Naive thymus-derived CD8-positive, alpha-beta T cell (primary cell): ENCODE measurements at regions not wholly inside any gene's neighbourhood (a gene's known extent, or its start where the extent isn't known, plus 50 kb on each side); places are given as distances from the start of the nearest gene placed in this dataset.

ENCODE experiments used
- ATAC-seq, 2 donors: fragments of 150-1000 bp; cut with Tn5 transposase in 1 of 2; sonication (Bioruptor Pico), chemical (Tn5 transposase) in 1 of 2; 1 replicate in 1 of 2; 2 replicates in 1 of 2; pipeline ENCODE4 v1.10.0; 2021; ENCODE audit warnings: mild to moderate bottlenecking in 2 of 2, moderate library complexity in 2 of 2
- POLR2A ChIA-PET: fragments of 350-600 bp; sonication (Branson Sonifier 250); formaldehyde crosslinking; loops from one replicate; lab custom pipeline; 2021; ENCODE audit warnings: antibody characterized with exemption; lab: Charles Lee
- DNase-seq, 10 donors: peaks; one replicate each; pipeline versions ENCODE4 v3.0.0 to v3.0.0-alpha.2; 2020 to 2022
- H3K27ac Mint-ChIP-seq, 10 donors: one replicate each; pipeline ENCODE4 v1.8.0; 2020 to 2022; ENCODE audit warnings: mild to moderate bottlenecking in 10 of 10, mixed read lengths in 10 of 10, moderate library complexity in 4 of 10, inconsistent platforms in 1 of 10
- H3K27me3 Mint-ChIP-seq, 5 donors: one replicate each; pipeline ENCODE4 v1.8.0; 2021 to 2022; ENCODE audit warnings: mixed read lengths in 5 of 5
- H3K36me3 Mint-ChIP-seq, 3 donors: one replicate each; pipeline ENCODE4 v1.8.0; 2020 to 2022; ENCODE audit warnings: mixed read lengths in 3 of 3, mild to moderate bottlenecking in 2 of 3, inconsistent platforms in 1 of 3
- H3K4me1 Mint-ChIP-seq, 4 donors: one replicate each; pipeline ENCODE4 v1.8.0; 2021 to 2022; ENCODE audit warnings: mixed read lengths in 4 of 4
- H3K4me3 Mint-ChIP-seq, 10 donors: one replicate each; pipeline ENCODE4 v1.8.0; 2020 to 2022; ENCODE audit warnings: mild to moderate bottlenecking in 10 of 10, mixed read lengths in 10 of 10, moderate library complexity in 6 of 10, inconsistent platforms in 1 of 10
- H3K9me3 Mint-ChIP-seq, 9 donors: one replicate each; pipeline ENCODE4 v1.8.0; 2020 to 2022; ENCODE audit warnings: mixed read lengths in 9 of 9, mild to moderate bottlenecking in 3 of 9, inconsistent platforms in 1 of 9, moderate library complexity in 1 of 9

DNA sequence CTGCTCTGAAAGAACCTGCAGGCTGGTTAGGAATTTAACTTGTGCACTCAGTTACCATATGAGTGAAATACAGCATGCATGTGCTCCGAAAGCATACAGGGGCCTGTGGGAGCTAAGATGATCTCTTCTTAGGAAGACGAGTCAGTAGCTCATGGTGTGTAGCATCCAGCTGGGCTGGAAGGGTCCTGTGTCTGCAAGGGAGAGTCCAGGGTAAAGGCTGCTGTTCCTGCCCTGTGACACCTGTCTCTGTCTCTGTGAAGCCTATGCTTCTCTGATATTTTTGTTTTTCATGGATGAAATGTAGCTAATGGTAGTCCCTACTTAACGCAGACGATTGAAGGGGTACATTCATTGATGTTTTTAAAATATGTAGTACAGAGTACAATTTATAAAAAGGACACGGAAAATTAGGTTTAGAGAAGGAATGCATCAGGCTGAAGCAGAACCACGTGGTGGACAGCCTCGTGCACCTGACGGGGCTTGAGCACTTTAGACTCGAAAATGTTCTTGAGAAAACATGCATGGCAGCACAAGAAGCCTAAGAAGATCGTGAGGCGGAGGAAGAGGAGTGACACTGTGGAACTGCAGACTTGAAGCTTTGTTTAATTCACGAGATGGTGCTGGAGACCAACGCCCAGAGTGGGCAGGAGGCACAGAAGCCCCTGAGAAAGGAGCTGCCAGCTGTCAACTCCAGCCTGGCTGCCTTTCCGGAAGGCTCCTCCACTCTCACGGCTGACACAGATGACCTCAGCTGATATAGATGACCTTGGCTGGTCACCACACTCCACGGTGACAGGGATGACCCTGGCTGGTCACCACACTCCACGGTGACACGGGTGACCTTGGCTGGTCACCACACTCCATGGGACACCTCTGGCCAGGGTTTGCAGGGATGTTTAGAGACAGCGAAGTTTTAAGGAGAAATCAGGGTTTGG, 110.6 kb downstream of the TMEM18 start:
- POLR2A ChIA-PET = no interaction called here
- H3K36me3 Mint-ChIP-seq = peaks cover 0 to 15% (median 0%) of the 10 kb centered on the region in 3 donors
- peaks cover 15 to 80% (median 43%) of the 10 kb centered on the region in 5 donors for H3K27me3 Mint-ChIP-seq
- DNase-seq (no peak), ATAC-seq (no peak)
- H3K27ac Mint-ChIP-seq = no peak overlapping the region
- H3K4me1 Mint-ChIP-seq = no peaks in the 10 kb centered on the region
- H3K4me3 Mint-ChIP-seq = no peak overlapping the region
- peaks cover 0 to 21% (median 9%) of the 10 kb centered on the region in 9 donors for H3K9me3 Mint-ChIP-seq

DNA sequence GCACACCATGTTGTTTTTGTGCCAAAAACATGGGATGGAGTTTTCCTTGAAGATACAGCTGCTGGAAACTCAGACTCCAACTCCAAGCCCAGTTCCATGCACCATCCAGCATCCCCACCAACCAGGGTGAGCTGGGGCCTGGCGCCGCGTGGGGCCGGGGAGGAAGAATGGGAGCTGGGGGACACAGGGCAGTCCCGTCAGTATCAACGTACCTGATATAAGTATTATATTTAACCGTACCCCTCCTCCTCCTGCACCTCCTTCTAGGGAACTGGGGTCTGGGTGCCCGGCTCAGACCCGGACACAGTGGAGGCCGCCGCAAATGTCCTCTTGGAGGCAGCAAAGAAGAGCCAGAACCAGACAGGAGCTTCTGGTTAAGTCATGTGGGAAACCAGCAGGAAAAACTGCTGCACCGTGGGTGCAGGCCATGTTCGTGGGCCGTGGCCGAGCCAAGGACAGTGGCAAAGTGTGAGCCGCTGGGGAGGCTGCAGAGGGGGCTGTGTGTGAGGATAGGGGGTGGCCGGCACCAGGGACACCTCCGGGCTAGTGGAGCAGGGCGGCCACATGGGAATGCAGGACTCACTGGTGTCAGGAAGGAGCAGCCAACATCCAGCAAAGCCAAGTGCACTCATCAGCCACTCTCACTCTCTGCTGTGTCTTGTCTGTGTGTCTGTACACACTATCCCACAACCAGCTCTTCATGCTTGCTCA, 112.6 kb downstream of the TMEM18 start:
- Mint-ChIP-seq H3K9me3 (peaks cover 0 to 1% (median 0%) of the 10 kb centered on the region in 9 donors), H3K36me3 (peaks cover 0 to under 1% (median 0%) of the 10 kb centered on the region in 3 donors), H3K27me3 (peaks cover 10 to 69% (median 32%) of the 10 kb centered on the region in 5 donors), H3K4me1 (no peaks in the 10 kb centered on the region), H3K27ac (no peak overlapping the region), H3K4me3 (no peak overlapping the region)
- DNase-seq (no peak), ATAC-seq (no peak)
- POLR2A ChIA-PET = no interaction called here

DNA sequence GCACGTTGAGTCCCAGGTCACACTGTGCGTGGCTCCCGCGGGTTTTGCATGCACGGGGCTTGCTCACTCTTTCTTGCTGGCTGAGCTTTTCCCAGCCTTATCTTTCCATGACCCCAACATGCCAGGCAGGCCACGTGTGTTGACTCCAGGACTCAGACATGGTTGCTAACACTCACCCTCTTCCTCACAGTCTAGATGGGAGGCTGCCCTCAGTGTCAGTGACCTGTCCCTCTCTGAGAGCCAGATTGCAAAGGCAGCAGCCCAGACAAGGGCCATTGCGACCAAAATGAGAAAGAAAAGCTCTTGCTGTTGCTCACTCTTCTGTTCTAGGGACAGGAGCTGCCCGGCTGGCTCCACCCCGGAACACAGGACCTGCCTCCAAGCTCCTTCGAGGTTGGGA, 113.7 kb downstream of the TMEM18 start:
- Mint-ChIP-seq H3K9me3 (no peaks in the 10 kb centered on the region), H3K27me3 (peaks cover 7 to 66% (median 36%) of the 10 kb centered on the region in 5 donors), H3K4me1 (peaks cover 0 to under 1% (median 0%) of the 10 kb centered on the region in 4 donors), H3K4me3 (no peak overlapping the region), H3K36me3 (no peaks in the 10 kb centered on the region), H3K27ac (no peak overlapping the region)
- ATAC-seq = no peak
- POLR2A ChIA-PET = no interaction called here
- DNase-seq = no peak

DNA sequence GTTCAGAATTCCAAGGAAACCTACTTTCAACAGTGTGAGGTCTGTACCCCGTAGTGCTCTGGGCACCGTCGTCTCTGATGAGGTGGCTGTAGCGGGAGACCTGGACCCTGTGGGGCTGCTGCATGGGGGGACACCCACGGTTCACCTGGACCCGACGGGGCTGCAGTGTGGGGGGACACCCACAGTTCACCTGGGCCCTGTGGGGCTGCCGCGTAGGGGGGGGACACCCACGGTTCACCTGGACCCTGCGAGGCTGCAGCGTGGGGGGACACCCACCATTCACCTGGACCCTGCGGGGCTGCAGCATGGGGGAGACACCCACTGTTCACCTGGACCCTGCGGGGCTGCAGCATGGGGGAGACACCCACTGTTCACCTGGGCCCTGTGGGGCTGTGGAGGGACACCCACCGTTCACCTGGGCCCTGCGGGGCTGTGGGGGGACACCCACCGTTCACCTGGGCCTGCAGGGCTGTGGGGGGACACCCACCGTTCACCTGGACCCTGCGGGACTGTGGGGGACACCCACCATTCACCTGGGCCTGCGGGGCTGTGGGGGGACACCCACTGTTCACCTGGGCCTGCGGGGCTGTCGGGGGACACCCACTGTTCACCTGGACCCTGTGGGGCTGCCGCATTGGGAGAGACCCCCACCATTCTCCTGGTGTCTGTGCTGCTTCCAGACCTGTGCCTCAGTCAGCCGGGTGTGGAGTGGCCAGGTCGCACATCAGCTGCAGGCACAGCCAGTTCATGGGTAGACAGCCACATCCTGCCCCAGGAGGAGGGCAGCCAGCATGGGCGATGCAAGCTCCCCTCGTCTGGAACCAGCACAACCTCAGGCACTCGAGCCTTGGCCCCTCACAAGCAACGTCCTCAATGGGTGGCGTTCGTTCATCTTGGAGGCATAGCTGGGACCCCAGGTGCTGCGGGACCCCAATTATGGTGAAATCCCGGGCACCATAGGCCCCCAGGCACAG, 114.5 kb downstream of the TMEM18 start:
- H3K4me1 Mint-ChIP-seq = peaks cover 0 to 6% (median under 1%) of the 10 kb centered on the region in 4 donors
- H3K9me3 Mint-ChIP-seq = no peaks in the 10 kb centered on the region
- DNase-seq (no peak), ATAC-seq (no peak)
- no peaks in the 10 kb centered on the region for H3K36me3 Mint-ChIP-seq
- POLR2A ChIA-PET = no interaction called here
- H3K27me3 Mint-ChIP-seq = peaks cover 7 to 65% (median 38%) of the 10 kb centered on the region in 5 donors
- H3K27ac Mint-ChIP-seq = no peak overlapping the region
- no peak overlapping the region for H3K4me3 Mint-ChIP-seq

DNA sequence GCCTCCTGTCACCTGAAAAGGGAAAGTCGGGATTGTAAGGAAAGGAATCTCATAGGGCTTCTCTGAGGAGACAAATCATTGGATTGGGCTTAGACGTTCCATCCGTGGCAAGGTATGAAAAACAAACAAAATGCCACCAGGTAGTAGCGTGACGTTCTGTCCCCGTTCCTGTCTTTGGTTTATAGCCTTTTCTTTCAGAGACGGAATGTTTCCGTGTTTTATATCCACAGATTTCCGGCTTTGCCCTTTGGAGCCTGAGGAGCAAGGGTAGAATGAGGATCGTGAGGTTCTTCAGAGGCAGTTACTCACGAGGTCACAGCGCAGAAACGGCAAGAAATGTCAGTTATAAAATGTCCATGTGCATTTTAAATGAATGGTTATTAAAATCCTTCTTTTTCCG, 118.3 kb downstream of the TMEM18 start:
- Mint-ChIP-seq H3K4me1 (peaks cover 0 to 6% (median under 1%) of the 10 kb centered on the region in 4 donors), H3K36me3 (no peaks in the 10 kb centered on the region), H3K9me3 (no peaks in the 10 kb centered on the region), H3K4me3 (no peak overlapping the region), H3K27me3 (peaks cover 10 to 53% (median 19%) of the 10 kb centered on the region in 5 donors), H3K27ac (no peak overlapping the region)
- ATAC-seq (no peak), DNase-seq (no peak)
- POLR2A ChIA-PET = no interaction called here

DNA sequence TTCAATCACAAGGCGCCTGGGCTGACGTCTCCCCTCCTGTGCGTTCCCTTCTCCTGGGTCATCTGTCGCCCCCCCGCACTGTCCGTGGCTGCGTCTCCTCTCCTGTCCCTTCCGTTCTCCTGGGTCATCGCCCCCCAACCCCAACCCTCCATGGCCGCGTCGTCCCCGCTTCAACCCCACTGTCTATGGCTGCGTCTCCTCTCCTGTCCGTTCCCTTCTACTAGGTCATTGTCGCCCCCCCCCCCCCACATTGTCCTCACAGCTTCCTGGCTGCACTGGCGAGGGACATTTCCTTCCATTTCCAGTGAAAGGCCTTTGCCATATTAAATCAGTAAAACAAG, 118.9 kb downstream of the TMEM18 start:
- Mint-ChIP-seq H3K36me3 (no peaks in the 10 kb centered on the region), H3K27me3 (peaks cover 8 to 48% (median 15%) of the 10 kb centered on the region in 5 donors), H3K4me3 (peak overlapping the region in 4 of 10 donors; percentile 26 to 79 (median 62))

DNA sequence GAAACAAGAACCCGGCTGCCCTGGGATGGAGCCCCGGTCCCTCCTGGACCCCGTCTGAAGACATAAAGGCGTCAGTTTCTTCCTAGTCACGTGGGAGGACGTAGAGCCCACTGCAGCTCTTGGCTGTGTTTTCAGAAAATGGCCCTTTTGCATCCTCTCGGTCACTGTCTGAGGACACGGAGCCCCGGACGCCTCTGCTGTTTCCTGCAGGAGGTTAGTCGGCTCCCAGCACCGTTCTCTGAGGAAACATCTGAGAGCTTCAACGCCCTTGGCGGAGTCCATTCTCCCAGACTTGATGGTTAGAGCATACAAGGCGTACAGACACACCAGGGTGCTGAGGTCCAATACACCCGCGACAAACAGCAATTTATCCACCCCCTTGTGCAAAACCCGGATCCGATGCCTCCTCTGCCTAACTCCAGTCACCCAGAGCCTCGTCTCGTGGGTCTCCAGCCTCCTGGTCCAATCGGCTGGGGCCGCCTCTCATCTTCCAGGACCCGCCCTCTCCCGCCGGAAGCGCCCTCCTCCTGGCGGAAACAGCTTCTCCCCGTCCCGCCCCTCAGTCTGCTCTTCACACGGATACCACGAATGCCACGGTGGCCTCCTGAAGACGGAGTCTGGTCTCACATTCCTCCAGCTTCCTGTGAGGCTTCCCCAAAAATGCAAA, 119.4 kb downstream of the TMEM18 start:
- no peaks in the 10 kb centered on the region for H3K9me3 Mint-ChIP-seq
- no peaks in the 10 kb centered on the region for H3K36me3 Mint-ChIP-seq
- peak overlapping the region in 5 of 10 donors; percentile 26 to 79 (median 58) for H3K4me3 Mint-ChIP-seq
- H3K4me1 Mint-ChIP-seq = peaks cover 0 to 7% (median 4%) of the 10 kb centered on the region in 4 donors
- peaks cover 8 to 48% (median 17%) of the 10 kb centered on the region in 5 donors for H3K27me3 Mint-ChIP-seq
- POLR2A ChIA-PET = no interaction called here
- H3K27ac Mint-ChIP-seq = peak overlapping the region in 1 of 10 donors; percentile 40
- peak in 1 of 2 donors; percentile 14 for ATAC-seq
- DNase-seq = peak in 1 of 10 donors; percentile 12

More for the DNA sequence above, 118.9 kb downstream of the TMEM18 start:
- ATAC-seq (no peak), DNase-seq (no peak)
- POLR2A ChIA-PET = no interaction called here
- peak overlapping the region in 1 of 10 donors; percentile 40 for H3K27ac Mint-ChIP-seq
- peaks cover 0 to 6% (median 2%) of the 10 kb centered on the region in 4 donors for H3K4me1 Mint-ChIP-seq
- H3K9me3 Mint-ChIP-seq = no peaks in the 10 kb centered on the region

DNA sequence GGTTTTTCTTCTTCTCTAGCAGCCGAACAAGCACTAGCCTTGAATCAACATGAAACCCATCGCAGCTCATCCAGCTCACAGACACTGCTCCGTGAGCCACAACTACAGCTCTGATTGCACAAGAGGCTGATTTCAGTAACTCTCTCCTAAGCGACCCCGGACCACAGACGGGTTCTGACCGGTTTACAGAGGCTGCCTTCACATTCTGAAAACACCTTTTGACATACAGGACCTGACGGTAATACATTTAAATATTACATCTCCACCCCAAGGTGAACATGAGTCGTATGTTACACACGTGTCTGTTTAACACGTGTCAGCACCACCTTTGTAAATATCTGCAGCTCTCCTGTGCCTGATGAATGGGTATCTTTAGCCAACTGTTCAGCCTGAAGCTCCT, 120.7 kb downstream of the TMEM18 start:
- H3K27ac Mint-ChIP-seq = no peak overlapping the region
- H3K4me3 Mint-ChIP-seq = no peak overlapping the region
- DNase-seq = no peak
- H3K4me1 Mint-ChIP-seq = peaks cover 0 to 11% (median 4%) of the 10 kb centered on the region in 4 donors
- H3K36me3 Mint-ChIP-seq = no peaks in the 10 kb centered on the region
- POLR2A ChIA-PET = interaction anchor here (0.6 kb wide), 1 partner anchor 190 kb away, joined by 3 read pairs; no protein-coding TSS in a partner anchor
- peaks cover 10 to 48% (median 19%) of the 10 kb centered on the region in 5 donors for H3K27me3 Mint-ChIP-seq
- no peaks in the 10 kb centered on the region for H3K9me3 Mint-ChIP-seq
- ATAC-seq = no peak

DNA sequence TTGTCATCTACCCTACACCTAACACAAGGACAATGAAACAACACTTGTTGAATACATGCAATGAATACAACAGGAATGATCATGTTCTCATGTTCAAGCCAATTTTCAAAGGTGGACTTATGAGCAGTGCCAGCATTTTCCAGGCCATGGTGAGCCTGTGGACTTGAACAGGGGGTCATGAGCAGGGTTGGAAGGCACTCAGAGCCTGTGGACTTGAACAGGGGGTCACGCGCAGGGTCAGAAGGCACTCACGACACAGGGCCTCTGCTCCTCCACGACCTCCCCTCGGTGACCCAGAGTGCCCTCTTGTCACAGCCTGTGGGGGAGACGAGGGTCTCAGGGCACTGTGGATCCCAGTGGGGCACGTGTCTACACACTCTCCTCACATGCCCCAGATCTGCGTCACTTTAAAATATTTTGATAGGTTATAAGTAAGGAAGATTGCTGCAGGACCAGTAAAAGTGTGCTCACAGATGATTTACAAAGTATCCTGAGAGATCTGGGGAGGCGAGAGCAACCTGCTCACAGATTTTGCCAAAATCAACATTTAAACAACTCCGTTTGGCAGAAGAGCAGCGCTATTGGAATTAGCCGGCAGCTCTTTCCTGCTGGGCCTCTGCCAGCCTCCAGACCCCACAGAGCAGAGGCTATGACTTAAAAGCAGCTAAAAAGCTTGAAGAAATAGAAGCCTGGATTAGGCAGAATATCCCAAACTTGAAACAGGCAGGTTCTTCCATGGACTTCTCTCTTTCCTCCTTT, 121.9 kb downstream of the TMEM18 start:
- POLR2A ChIA-PET = no interaction called here
- Mint-ChIP-seq H3K4me1 (peaks cover 0 to 12% (median 4%) of the 10 kb centered on the region in 4 donors), H3K9me3 (no peaks in the 10 kb centered on the region), H3K27ac (peak overlapping the region in 2 of 10 donors; percentile 10 to 13), H3K27me3 (peaks cover 8 to 39% (median 18%) of the 10 kb centered on the region in 5 donors), H3K4me3 (no peak overlapping the region), H3K36me3 (no peaks in the 10 kb centered on the region)
- DNase-seq (no peak), ATAC-seq (no peak)

DNA sequence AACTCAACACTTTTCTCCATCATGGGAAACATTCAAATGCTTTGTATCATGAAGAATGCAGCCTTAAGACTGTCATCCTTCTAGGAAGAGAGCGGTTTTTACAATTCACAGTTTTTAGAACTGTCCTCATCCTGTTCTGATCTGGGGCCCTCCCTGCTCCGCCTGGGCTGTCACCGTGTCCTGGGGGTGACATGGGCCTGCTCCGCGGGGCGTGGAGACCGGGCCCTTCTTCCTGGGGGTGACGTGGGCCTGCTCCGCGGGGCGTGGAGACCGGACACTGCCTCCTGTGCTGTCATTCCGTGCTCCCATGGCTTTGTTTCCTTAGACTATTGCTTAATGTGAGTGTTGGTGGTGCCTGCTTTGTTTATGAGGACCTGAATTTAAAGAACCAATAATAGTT, 122.8 kb downstream of the TMEM18 start:
- H3K36me3 Mint-ChIP-seq = no peaks in the 10 kb centered on the region
- DNase-seq = no peak
- ATAC-seq = no peak
- H3K4me3 Mint-ChIP-seq = no peak overlapping the region
- H3K27me3 Mint-ChIP-seq = peaks cover 8 to 39% (median 18%) of the 10 kb centered on the region in 5 donors
- H3K4me1 Mint-ChIP-seq = peaks cover 0 to 12% (median 4%) of the 10 kb centered on the region in 4 donors
- H3K27ac Mint-ChIP-seq = no peak overlapping the region
- no peaks in the 10 kb centered on the region for H3K9me3 Mint-ChIP-seq
- POLR2A ChIA-PET = no interaction called here

DNA sequence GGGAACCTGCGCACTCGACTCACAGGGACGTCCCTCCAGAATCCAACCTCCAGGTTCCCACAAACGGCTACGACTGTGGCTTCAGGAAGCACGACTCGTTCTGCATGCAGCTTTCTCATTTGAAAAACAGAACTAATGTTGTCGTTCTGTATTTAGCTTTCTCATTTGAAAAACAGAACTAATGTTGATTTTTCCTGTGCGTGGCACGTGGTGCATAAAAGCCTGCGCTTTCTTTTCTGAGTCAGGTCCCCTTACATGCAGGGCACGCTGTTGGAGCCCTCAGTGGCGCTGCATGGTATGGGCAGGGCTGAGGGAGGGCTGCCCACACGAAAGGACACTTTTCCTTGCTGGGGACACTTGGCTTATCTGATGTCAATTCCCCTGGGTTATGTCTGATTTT, 124.3 kb downstream of the TMEM18 start:
- no peak for DNase-seq
- Mint-ChIP-seq H3K9me3 (no peaks in the 10 kb centered on the region), H3K36me3 (no peaks in the 10 kb centered on the region), H3K4me3 (no peak overlapping the region), H3K27me3 (peaks cover 6 to 27% (median 16%) of the 10 kb centered on the region in 5 donors), H3K27ac (no peak overlapping the region), H3K4me1 (peaks cover 0 to 12% (median 0%) of the 10 kb centered on the region in 4 donors)
- ATAC-seq = no peak
- POLR2A ChIA-PET = no interaction called here
